ENCODE measurements at regions not wholly inside any gene's neighbourhood (a gene's known extent, or its start where the extent isn't known, plus 50 kb on each side); places are given as distances from the start of the nearest gene placed in this dataset.

DNA sequence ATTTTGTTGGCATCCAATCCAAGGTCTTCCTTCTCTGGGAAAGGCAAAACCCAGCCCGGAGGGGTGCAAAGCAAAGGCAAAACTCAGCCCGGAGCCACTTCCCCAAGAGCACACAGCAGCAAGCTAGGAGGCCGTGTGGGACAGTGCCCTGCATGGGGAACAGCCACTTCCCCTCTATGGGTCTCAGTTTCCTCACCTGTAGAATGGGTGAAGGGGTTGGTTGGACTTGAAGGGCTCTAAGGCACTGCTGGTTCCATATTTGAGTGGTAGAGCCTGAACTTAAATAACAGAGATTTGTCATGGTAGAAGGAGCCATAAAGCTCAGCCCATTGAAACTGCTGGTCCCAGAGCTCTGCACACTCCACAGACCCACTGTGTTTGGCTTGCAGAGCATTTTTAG, 51.3 kb upstream of the CCDC167 start:
- H3K27me3 ChIP-seq (replicated peaks) = no peaks in the 10 kb centered on the region
- H3K4me1 ChIP-seq (replicated peaks) = peaks cover 62% of the 10 kb centered on the region
- H3K9me3 ChIP-seq (replicated peaks) = no peaks in the 10 kb centered on the region
- no peak overlapping the region for H3K27ac ChIP-seq
- no peak overlapping the region for H3K4me3 ChIP-seq
- no peak for DNase-seq (ENCODE audit: low read depth in 1 of 2, low spot score in 2 of 2)
- no peaks in the 10 kb centered on the region for H3K36me3 ChIP-seq

DNA sequence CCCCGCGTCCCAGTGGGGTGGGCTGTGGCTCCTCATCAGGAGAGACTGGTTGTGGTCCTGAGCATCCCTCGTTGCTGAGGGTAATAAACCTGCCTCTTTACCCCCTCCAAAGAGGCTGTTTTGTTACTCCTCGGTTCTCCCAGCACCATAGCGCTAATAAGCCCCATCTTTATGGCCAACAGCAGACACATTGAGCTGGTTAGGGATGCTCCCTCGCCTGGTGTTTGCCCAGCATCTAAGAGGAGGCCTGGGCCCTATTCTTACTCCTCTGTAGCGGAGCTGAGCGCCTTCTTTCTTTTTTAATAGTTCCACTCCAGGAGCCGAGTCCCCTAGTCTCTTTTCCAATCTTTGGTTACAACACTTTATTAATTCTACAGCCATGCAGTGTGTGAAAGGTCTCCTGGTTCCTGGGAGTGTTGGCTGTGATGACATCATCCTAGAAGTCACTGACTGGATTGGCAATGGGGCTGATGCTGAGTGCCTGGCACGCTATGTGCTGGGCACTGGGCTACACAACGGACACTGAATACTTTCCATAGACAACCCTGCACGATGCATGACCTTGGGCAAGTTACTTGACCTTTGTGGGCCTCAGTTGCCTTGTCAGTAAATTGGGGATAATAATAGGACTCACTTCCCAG, 50.6 kb upstream of the CCDC167 start:
- Histone ChIP-seq H3K4me1 (replicated peaks) (peaks cover 59% of the 10 kb centered on the region), H3K27me3 (replicated peaks) (no peaks in the 10 kb centered on the region), H3K27ac (no peak overlapping the region), H3K4me3 (no peak overlapping the region), H3K9me3 (replicated peaks) (no peaks in the 10 kb centered on the region), H3K36me3 (no peaks in the 10 kb centered on the region)
- no peak for DNase-seq (ENCODE audit: low read depth in 1 of 2, low spot score in 2 of 2)

DNA sequence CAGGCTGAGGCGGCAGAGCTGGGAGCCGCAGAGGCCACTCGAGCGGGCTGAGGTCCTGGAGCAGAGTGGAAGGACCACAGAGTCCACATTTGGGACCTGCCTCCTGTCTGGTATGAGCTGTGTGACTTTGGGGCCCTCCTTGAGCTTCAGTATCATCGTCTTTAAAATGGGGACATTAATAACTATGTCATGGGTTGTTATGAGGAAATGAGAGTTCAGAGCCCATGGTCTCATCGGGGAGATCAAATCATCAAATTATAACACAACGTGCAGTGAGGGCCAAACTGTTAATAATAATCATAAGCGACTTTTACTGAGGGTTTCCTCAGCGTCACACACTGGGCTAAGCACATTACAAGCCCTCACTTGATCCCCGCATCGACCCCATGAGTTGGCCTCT, 49.9 kb upstream of the CCDC167 start:
- Histone ChIP-seq H3K36me3 (no peaks in the 10 kb centered on the region), H3K4me1 (replicated peaks) (peaks cover 52% of the 10 kb centered on the region), H3K9me3 (replicated peaks) (no peaks in the 10 kb centered on the region), H3K27me3 (replicated peaks) (no peaks in the 10 kb centered on the region), H3K27ac (no peak overlapping the region), H3K4me3 (no peak overlapping the region)
- DNase-seq (ENCODE audit: low read depth in 1 of 2, low spot score in 2 of 2) = no peak
